RWPE2 (cell line): ENCODE measurements at regions not wholly inside any gene's neighbourhood (a gene's known extent, or its start where the extent isn't known, plus 50 kb on each side); places are given as distances from the start of the nearest gene placed in this dataset.

Source experiments
- ATAC-seq: fragments of 200-7000 bp; cut with Tn5 transposase; 3 replicates; pipeline ENCODE4 v1.9.1; 2021; ENCODE audit warnings: low read depth
- DNase-seq: peaks from one replicate; pipeline ENCODE4 v3.0.0-alpha.2; 2020; ENCODE audit warnings: low spot score
- H3K27ac ChIP-seq: fragments of 450-650 bp; 2 replicates; pipeline ENCODE4 v1.5.1; 2017; ENCODE audit warnings: mild to moderate bottlenecking; ENCODE audit not compliant: poor library complexity, severe bottlenecking
- H3K27me3 ChIP-seq: fragments of 250-450 bp; sonication (Bioruptor Pico); 2 replicates; pipeline ENCODE4 v1.5.1; 2021; ENCODE audit warnings: mild to moderate bottlenecking, moderate library complexity; ENCODE audit not compliant: insufficient read depth, poor library complexity, severe bottlenecking
- H3K36me3 ChIP-seq: fragments of 250-450 bp; sonication (Bioruptor Pico); 2 replicates; pipeline ENCODE4 v1.5.1; 2020; ENCODE audit warnings: low read depth, mild to moderate bottlenecking, moderate library complexity
- H3K4me1 ChIP-seq: fragments of 250-450 bp; sonication (Bioruptor Pico); 2 replicates; pipeline ENCODE4 v1.5.1; 2021; ENCODE audit warnings: mild to moderate bottlenecking, moderate library complexity; ENCODE audit not compliant: insufficient read depth, poor library complexity, severe bottlenecking
- H3K4me3 ChIP-seq: fragments of 250-450 bp; sonication (Bioruptor Pico); 2 replicates; pipeline ENCODE4 v1.5.1; 2021; ENCODE audit warnings: mild to moderate bottlenecking, moderate library complexity; ENCODE audit not compliant: severe bottlenecking
- H3K9me3 ChIP-seq: fragments of 250-450 bp; sonication (Bioruptor Pico); 2 replicates; pipeline ENCODE4 v1.5.1; 2021; ENCODE audit warnings: mild to moderate bottlenecking, moderate library complexity; ENCODE audit not compliant: severe bottlenecking
- CTCF ChIP-seq: fragments of 450-650 bp; IDR thresholded peaks from one replicate; pipeline ENCODE4 v1.5.1; 2017; ENCODE audit warnings: mild to moderate bottlenecking, moderate library complexity; ENCODE audit not compliant: poor library complexity, severe bottlenecking

GRCh38 chr12:20196767-20197166, 171.6 kb upstream of the PDE3A start:
- TF ChIP-seq CTCF: no peak
- Histone ChIP-seq H3K36me3 (no peaks in the 10 kb centered on the region), H3K27me3 (no peaks in the 10 kb centered on the region), H3K27ac (no peak overlapping the region), H3K4me1 (no peaks in the 10 kb centered on the region), H3K4me3 (no peak overlapping the region), H3K9me3 (no peaks in the 10 kb centered on the region)
- DNase-seq (no peak), ATAC-seq (no peak)

- Histone ChIP-seq H3K36me3 (no peaks in the 10 kb centered on the region), H3K9me3 (no peaks in the 10 kb centered on the region), H3K27ac (no peak overlapping the region), H3K4me1 (no peaks in the 10 kb centered on the region), H3K27me3 (no peaks in the 10 kb centered on the region), H3K4me3 (no peak overlapping the region)
- no peak for TF ChIP-seq CTCF
- ATAC-seq (no peak), DNase-seq (no peak)
Observed at GRCh38 chr12:20197411-20197810, 170.9 kb upstream of the PDE3A start.

GRCh38 chr12:20199780-20200179, 168.6 kb upstream of the PDE3A start:
- TF ChIP-seq CTCF: no peak
- no peak for ATAC-seq

GRCh38 chr12:20201733-20202132, 166.6 kb upstream of the PDE3A start:
- Histone ChIP-seq H3K4me1 (no peaks in the 10 kb centered on the region), H3K36me3 (no peaks in the 10 kb centered on the region), H3K4me3 (no peak overlapping the region), H3K9me3 (no peaks in the 10 kb centered on the region), H3K27me3 (no peaks in the 10 kb centered on the region), H3K27ac (no peak overlapping the region)
- no peak for TF ChIP-seq CTCF
- DNase-seq: no peak
- no peak for ATAC-seq

More at GRCh38 chr12:20199780-20200179, 168.6 kb upstream of the PDE3A start:
- H3K27ac ChIP-seq: no peak overlapping the region
- no peak for DNase-seq
- no peaks in the 10 kb centered on the region for H3K4me1 ChIP-seq
- H3K36me3 ChIP-seq: no peaks in the 10 kb centered on the region
- H3K9me3 ChIP-seq: no peaks in the 10 kb centered on the region
- H3K27me3 ChIP-seq: no peaks in the 10 kb centered on the region
- no peak overlapping the region for H3K4me3 ChIP-seq

- no peak for DNase-seq
- ATAC-seq: no peak
- no peak overlapping the region for H3K27ac ChIP-seq
Observed at GRCh38 chr12:20205854-20206253, 162.5 kb upstream of the PDE3A start.

More at GRCh38 chr12:20205854-20206253, 162.5 kb upstream of the PDE3A start:
- Histone ChIP-seq H3K4me3 (no peak overlapping the region), H3K4me1 (no peaks in the 10 kb centered on the region), H3K9me3 (no peaks in the 10 kb centered on the region), H3K27me3 (no peaks in the 10 kb centered on the region), H3K36me3 (no peaks in the 10 kb centered on the region)
- TF ChIP-seq CTCF: no peak
